AG10803 (cell line): ENCODE measurements at regions not wholly inside any gene's neighbourhood (a gene's known extent, or its start where the extent isn't known, plus 50 kb on each side); places are given as distances from the start of the nearest gene placed in this dataset.

Source experiments
- DNase-seq: peaks from one replicate; pipeline ENCODE4 v3.0.0; 2010; ENCODE audit warnings: low read depth
- H3K4me3 ChIP-seq: 2 replicates; pipeline ENCODE4 v1.5.1; 2011; ENCODE audit warnings: mild to moderate bottlenecking, low read length, control low read depth
- CTCF ChIP-seq: conservative IDR thresholded peaks from 2 replicates; pipeline ENCODE4 v1.5.1; 2011; ENCODE audit warnings: mild to moderate bottlenecking, low read length, control low read depth, inconsistent platforms

- peak; percentile 16 for DNase-seq
These were observed 106.8 kb upstream of the NKX1-1 start for GRCh38 chr4:1512738-1513660.

DNA sequence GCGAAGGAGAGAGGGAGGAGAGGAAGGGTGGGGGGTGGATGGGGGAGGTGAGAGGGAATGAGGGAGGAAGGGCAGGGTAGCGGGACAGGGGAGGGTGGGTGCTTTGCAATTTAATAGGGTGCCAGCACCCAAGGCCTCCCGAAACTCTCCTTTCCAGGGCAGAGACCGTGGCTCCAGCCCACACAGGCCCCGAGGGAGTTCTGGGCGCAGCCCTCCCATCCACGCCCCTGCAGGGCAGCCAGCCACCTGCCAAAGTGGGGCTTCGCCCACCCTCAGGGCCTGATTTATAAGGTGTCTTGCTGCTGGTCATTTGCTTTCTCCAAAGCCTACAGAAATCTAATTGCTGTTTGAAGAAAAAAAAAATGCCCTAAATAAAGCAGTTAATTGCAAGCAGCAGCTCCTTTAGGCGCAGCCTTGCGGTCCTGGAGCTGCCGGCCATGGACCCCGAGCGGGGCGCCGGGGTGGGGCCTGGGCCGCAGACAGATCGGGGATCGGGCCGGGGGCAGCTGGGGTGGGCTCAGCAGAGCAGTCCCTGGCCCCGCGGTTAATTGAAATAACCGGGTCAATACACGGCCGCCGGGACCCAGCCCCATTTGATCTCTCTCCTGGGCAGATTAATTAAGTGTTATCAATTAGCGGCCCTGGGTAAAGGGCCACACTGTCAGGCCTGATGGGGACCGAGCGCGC is 106.0 kb upstream of the NKX1-1 start:
- no peak for DNase-seq
- peak overlapping the region; percentile 30; the same call in 1 of the 2 replicates for H3K4me3 ChIP-seq
- TF ChIP-seq CTCF, result no peak

More at GRCh38 chr4:1512738-1513660, 106.8 kb upstream of the NKX1-1 start:
- peak; percentile 25; the same call in 1 of the 2 replicates for TF ChIP-seq CTCF
- peak overlapping the region; percentile 12 for H3K4me3 ChIP-seq

DNA sequence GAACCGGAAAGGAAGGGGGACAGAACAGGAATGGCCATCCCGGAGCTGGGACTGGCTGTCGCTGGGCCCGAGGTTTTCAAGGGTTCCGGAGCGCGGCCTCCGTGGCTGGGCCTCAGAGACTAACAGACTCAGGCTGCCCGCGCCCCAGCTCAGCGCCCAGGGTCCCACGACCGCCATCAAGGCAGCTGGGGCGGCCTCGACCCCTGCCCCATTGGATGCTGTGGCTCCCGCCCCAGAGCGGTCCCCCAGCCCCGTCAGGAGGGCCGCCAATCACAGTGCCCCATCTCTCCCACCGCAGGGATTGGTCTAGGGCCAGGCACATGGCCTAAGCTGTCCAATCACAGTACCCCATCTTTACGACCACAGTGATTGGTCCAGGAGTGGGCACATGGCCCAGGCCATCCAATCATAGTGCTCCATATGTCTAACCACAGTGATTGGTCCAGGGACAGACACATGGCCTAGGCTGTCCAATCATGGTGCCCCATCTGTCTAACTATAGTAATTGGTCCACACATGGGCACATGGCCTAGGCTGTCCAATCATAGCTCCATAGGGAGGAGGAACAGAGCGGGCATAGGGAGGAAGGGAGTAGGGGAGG is 105.3 kb upstream of the NKX1-1 start:
- TF ChIP-seq CTCF, result no peak
- peak; percentile 80 for DNase-seq

GRCh38 chr4:1510931-1511330 is 104.7 kb upstream of the NKX1-1 start:
- DNase-seq, result no peak
- no peak for TF ChIP-seq CTCF

More for the DNA sequence above, 105.3 kb upstream of the NKX1-1 start:
- no peak overlapping the region for H3K4me3 ChIP-seq

GRCh38 chr4:1509366-1509765 is 103.1 kb upstream of the NKX1-1 start:
- TF ChIP-seq CTCF, result no peak
- no peak overlapping the region for H3K4me3 ChIP-seq
- DNase-seq, result no peak

More at GRCh38 chr4:1510931-1511330, 104.7 kb upstream of the NKX1-1 start:
- no peak overlapping the region for H3K4me3 ChIP-seq

DNA sequence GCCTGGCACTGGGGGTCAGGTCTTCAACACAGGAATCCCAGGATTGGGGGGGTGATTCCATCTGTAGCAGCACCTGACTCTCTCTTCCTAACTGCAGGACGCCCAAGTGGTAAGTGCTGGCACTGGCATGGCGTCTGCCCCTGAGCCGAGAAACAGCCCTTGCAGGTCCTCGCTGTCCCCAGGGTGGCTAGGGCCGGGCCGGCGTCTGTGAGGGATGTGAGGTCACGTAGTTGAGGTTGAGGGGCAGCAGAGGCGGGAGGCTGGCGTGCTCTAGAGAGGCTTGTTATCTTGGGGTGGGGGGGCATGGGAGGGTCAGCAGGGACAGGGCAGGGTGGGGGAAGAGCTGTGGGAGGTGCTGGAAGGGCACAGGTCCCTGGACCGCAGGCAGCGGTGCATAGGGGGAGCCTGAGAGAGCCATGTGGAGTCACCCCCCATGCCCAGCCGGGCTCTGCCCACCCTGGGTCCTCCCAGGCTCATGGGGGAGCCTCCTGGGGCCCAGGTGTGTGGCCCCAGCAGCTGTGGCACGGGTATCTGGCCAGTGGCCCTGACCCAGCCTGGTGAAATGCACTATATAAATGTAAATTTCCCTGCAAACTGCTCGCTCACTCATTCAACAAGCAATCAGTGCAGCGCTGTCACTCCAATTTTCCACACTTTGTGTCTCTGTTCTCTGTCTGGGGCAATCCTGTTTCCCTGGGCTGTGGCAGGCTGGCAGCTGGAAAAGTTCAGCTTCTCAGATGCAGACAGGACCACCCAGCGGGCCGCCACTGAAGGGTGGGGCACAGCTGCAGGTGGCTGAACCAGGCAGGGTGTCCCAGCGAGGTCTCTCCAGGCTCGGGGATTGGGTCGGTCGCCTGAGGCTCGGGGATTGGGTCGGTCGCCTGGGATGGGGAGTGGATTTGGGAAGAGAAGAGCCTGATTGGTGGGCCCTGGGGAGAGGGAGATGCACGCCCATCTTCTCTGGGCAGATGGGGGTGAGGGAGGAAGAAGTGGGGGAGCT is 102.2 kb upstream of the NKX1-1 start:
- no peak for DNase-seq
- H3K4me3 ChIP-seq, result no peak overlapping the region
- no peak for TF ChIP-seq CTCF
